GM19463 (cell line): ENCODE measurements at regions not wholly inside any gene's neighbourhood (a gene's known extent, or its start where the extent isn't known, plus 50 kb on each side); places are given as distances from the start of the nearest gene placed in this dataset.
A peak's percentile ranks its signal among the peaks of the same experiment; 100 is the strongest.
"Not testable (repeated sequence)": the region's sequence is repeated elsewhere in the genome, so short reads cannot be mapped to it uniquely, and the experiment has no call there.

Experiments used
- ATAC-seq: cut with Tn5 transposase; IDR thresholded peaks from one replicate; pipeline ENCODE4 v1.9.1; 2021; ENCODE audit warnings: mild to moderate bottlenecking, moderate library complexity; ENCODE audit not compliant: unreplicated experiment

- peak; percentile 87 for ATAC-seq
Observed at GRCh38 chr13:19362946-19363510, 181.4 kb upstream of the TUBA3C start.

- ATAC-seq, result not testable (repeated sequence)
Observed at GRCh38 chr13:19359697-19360096, 178.1 kb upstream of the TUBA3C start.

DNA sequence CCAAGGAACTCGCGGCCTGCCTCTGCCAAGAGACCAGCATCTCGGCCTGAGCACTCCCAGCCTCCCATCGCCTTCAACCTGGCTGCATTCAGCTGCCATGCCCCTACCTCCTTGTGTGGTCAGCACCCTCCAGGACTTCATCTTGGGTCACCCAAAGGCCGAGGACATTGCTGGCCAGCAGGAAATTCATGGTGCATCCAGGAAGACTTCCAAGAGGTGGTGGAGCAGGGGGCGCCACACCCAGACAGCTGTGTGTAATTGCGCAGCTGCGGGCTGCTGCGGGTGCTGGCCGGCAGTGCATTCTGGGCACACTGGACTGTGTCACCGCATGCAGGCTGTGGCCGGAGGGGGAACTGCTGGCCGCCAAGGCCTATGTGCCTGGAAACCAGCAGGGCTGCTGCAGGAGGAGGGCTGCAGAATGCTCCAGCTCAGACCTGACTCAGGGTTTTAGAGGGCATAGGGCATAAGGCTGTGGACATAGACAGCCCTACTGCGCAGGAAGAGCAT lies 164.3 kb upstream of the TUBA3C start:
- no peak for ATAC-seq

DNA sequence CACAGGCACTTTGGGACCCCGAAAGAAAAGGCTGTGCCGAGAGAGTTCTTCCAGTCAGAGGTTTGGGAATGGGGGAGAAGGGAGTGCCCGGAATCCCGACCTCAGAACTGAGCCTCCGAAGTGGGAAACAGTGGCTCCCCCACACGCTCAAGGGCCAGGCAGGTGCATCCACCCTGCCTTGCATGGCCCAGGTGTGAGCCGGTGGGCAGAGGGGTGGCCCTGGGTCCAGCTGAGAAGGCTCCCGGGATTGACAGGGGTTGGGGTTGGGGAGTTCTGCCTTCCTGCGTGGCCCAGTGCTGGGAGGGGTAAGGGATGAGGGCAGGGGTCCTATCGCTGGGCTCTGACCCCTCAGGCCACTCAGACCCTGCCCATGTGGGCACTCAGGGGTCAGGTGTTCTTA lies 163.5 kb upstream of the TUBA3C start:
- peak; percentile 15 for ATAC-seq

- peak; percentile 81 for ATAC-seq
Observed at GRCh38 chr13:19344585-19345120, 163.0 kb upstream of the TUBA3C start.

- ATAC-seq, result no peak
Observed at GRCh38 chr13:19332378-19332777, 150.8 kb upstream of the TUBA3C start.

DNA sequence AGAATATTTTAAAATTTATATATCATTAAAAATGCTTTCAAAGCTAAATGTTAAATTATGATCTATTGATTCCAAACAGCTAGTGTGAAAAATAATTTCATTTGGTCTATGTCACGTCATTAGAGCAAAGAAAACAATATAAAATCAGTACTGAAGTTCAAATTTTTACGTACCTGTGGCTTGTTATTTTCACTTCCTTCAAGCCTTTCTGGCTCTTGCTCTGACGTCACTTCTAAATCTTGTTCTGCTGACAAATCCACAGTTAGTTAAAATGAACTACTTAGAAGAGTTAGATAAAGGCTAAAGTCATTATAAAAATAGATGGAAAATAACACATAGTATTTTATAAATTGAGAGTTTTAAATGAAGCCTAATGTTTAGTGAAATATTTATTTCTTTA lies 147.7 kb upstream of the TUBA3C start:
- ATAC-seq, result no peak

DNA sequence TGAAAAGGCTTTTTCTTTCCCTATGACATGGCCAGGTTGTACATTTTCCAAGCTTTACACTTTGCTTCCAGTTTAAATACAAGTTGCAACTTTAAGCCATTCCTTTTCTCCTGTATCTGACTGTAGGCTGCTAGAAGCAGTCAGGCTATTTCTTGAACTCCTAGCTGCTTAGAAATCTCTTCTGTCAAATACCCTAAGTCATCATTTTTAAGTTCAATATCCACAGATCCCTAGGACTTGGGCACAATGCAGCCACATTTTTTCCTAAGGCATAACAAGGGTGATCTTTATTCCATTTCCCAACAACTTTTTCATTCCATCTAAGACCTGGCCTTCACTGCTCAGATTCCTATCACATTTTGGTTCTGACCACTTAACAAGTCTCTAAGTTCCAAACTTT lies 142.7 kb upstream of the TUBA3C start:
- ATAC-seq, result no peak

DNA sequence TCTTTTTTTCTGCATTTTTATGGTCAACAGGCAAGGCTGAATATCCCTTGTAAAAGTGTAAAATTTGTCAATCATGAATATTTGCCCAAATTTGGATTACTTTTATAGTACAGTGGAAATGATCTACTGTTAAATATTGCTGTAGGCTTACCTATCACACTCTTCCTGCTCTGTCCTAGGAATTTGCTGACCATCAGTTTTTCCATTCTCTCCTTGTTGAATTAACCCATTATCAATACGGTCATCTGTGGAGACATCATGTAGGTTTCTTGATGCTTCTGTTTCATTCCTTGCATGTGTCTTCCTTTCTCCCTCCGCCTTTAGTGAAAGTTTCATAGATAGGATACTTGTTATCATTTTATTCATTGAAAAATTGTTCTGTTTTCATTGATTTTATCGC lies 139.6 kb upstream of the TUBA3C start:
- ATAC-seq, result no peak

DNA sequence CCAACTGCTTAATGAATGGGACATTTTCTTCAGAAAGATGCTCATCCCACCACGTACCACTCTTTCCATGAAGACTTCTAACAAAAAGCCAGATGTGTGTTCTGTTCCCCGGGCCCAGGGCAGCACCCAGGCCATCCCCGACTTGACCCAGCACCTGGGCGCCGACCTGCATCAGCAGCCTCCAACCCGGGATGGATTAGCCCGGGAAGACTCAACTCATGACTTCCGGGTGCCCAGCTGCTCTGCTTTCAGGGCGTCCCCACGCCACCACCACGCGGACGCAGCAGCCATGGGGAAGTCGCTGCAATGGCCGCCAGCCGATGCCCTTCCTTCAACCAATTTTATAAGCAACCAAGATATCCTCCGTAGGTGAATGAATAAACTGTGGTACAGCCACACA lies 123.8 kb upstream of the TUBA3C start:
- ATAC-seq, result no peak

DNA sequence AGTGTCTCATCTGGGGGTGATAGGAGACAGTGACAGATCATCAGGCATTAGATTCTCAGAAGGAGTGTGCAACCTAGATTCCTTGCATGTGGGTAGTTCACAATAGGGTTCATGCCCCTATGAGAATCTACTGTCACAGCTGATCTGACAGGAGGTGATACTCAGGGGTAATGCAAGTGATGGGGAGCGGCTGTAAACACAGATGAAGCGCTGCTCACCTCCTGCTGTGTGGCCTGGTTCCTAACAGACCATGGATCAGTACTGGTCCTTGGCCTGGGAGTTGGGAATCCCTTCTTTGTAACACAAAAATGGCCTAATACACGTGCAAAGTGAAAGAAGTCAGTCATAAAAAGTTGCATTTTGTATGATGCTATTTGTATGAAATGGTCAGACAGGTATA lies 107.6 kb upstream of the TUBA3C start:
- ATAC-seq, result no peak

DNA sequence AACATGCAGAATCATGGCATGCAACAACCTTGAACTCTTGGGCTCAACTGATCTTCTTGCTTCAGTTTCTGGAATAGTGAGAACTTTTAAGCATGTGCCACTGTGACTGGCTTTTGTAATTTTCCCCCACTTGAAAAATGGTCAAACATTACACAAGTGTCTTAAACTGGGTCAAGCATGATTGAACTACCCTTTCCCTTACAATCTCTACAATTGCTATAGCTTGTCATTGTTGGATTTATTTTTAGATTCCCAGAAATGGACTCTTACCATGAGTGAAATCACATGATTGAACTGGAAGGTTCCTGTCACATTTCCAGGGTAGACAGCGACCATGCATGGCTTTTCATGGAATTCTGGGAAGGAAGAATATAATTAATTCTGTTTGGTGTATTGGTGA lies 102.2 kb upstream of the TUBA3C start:
- no peak for ATAC-seq

DNA sequence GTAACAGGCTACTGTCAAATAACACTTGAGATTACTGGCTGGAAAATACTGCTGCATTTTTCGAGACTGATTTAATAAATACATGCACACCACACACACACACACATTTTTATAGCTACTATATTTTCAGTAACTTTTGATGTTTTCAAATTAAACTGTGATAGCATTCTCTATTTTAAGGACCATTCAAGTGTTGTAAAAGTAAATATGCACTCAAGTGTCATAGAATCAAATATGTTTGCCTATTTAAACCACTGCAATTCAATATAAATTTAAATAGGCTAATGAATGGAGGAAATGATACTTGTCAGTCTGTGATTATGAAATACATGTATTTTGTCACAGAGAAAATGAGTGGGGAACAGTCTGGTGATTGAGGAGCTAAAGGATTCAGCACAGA lies 86.7 kb upstream of the TUBA3C start:
- no peak for ATAC-seq

DNA sequence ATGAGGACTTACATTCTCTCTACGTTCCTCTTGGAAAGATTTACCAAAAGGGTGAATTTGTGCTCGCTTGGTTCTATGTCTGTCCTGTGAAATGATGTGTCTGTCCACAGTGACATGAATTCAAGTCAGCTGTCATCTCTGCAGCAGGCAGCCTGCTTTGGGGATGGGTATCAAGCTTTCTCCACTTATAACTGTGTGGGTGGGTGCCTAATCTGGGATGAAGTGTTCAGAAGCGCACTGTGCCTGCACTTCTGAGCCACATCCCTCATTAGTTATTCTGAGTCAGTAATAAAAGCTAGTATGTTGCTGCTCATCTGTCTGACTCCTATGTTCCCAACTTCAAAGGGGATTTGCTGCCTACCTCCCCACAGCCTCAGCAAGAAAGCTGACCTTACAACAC lies 86.1 kb upstream of the TUBA3C start:
- no peak for ATAC-seq

GRCh38 chr13:19266979-19267378 lies 85.4 kb upstream of the TUBA3C start:
- ATAC-seq, result no peak

- ATAC-seq, result no peak
Observed at GRCh38 chr13:19264711-19265110, 83.1 kb upstream of the TUBA3C start.

DNA sequence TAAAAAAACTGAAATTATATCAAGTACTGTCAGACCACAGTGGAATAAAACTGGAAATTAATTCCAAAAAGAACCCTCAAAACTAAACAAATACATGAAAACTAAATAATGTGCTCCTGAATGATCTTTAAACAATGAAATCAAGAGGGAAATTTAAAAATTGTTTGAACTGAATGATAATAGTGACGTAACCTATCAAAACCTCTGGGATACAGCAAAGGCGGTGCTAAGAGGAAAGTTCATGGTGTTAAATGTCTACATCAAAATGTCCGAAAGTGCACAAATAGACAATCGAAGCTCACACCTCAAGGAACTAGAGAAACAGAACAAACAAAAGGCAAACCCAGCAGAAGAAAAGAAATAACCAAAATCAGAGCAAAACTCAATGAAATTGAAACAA lies 70.8 kb upstream of the TUBA3C start:
- ATAC-seq, result no peak

- no peak for ATAC-seq
Observed at GRCh38 chr13:19239114-19239860, 57.7 kb upstream of the TUBA3C start.
